ENCODE measurements at regions not wholly inside any gene's neighbourhood (a gene's known extent, or its start where the extent isn't known, plus 50 kb on each side); places are given as distances from the start of the nearest gene placed in this dataset.
"Not testable (repeated sequence)": the region's sequence is repeated elsewhere in the genome, so short reads cannot be mapped to it uniquely, and the experiment has no call there.

GRCh38 chr2:87449462-87449980 is 298.4 kb upstream of the PLGLB2 start:
- H3K9me3 Mint-ChIP-seq, H3K27me3 Mint-ChIP-seq, H3K4me3 Mint-ChIP-seq, H3K27ac Mint-ChIP-seq, DNase-seq, ATAC-seq: not testable (repeated sequence)
- H3K4me1 Mint-ChIP-seq: peaks cover 13% of the 10 kb centered on the region

DNA sequence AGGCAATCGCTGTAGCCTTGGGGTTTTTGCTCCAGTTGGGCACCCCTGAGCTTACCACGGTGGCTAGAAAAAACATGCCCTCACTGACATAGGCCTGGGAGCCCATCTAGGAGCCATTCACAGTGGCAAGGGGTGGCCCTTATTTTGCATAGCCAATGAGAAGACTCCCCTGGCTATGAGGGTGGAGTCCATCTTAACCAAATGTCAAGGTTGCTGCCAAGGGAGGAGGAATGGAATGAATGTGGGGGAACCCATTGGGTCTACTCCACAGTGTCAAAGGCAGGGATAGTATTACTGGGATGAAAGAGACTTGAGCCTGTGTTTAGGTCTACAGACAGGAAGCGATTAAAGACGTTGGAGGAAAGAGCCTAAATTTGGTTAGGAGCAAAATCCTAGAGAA is 295.7 kb upstream of the PLGLB2 start:
- not testable (repeated sequence) for H3K9me3 Mint-ChIP-seq, H3K4me3 Mint-ChIP-seq, DNase-seq, H3K27me3 Mint-ChIP-seq, H3K27ac Mint-ChIP-seq, H3K4me1 Mint-ChIP-seq, ATAC-seq

DNA sequence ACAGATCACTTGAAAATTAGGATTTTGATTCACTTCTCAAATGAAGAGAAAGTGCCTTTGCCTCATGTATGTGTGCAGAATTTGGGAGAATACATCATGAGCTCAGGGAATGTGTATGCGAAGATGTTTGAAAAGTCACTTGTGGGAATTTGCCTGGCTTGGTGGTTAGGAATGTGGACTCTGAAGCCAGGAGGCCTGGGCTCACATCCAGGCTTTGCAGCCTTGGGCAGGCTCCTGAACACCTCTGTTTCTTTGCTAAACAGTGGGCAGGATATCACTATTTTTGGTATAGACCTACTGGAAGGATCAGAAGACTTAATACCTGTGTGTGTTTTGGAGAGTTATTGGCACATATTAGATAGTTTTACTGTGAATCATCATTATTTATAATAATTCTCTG is 295.0 kb upstream of the PLGLB2 start:
- not testable (repeated sequence) for H3K27me3 Mint-ChIP-seq, H3K4me3 Mint-ChIP-seq, H3K9me3 Mint-ChIP-seq, H3K27ac Mint-ChIP-seq, DNase-seq, ATAC-seq, H3K4me1 Mint-ChIP-seq

GRCh38 chr2:87453965-87454364 is 293.9 kb upstream of the PLGLB2 start:
- not testable (repeated sequence) for H3K4me3 Mint-ChIP-seq, H3K4me1 Mint-ChIP-seq, ATAC-seq, H3K27me3 Mint-ChIP-seq, DNase-seq, H3K27ac Mint-ChIP-seq, H3K9me3 Mint-ChIP-seq

DNA sequence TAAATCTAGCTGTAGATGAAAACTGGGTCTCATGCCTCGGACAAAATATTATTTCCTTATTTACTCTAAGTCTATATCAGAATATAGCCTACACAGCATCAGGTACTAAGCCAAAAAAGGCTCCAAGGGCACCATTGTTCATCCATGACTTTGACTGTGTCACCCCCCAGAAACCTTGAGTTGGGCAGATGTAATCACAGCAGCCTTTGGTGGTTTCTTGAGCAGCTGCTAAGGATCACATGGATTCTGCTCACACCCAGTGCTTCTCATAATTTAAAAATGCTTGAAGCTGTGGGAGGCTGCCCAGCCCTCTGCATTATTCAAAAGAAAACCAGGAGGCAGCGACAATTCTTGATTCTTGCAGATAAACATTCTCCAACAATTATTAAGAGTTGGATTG is 293.5 kb upstream of the PLGLB2 start:
- H3K27me3 Mint-ChIP-seq, H3K4me1 Mint-ChIP-seq, H3K9me3 Mint-ChIP-seq, ATAC-seq, H3K27ac Mint-ChIP-seq, DNase-seq, H3K4me3 Mint-ChIP-seq: not testable (repeated sequence)

DNA sequence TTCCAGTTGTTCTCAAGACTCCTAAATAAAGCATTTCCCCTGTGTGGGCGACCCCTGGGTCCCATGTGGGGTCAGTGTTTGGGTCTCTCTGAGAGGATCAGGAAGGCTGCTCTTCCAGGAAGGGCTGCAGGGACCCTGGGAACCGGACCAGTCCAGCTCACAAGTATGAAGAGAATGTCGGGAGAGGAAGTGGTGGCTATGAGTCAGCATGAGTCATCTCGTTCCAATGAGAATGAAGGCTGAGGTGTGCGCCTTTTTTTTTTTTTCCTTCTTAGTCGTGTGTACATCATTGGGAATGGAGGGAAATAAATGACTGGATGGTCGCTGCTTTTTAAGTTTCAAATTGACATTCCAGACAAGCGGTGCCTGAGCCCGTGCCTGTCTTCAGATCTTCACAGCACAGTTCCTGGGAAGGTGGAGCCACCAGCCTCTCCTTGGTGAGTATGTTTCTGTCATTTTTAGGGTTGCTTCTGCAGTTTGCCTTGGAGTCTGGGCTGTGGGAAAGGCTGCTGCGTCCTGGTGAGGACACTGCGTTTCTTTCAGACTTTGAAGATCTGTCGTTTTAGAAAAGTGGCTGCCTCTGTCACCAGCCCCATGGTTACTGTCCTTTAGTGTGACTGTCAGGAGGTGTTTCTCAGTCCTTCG is 292.6 kb upstream of the PLGLB2 start:
- H3K27ac Mint-ChIP-seq: not testable (repeated sequence)

GRCh38 chr2:87455854-87456249 is 292.0 kb upstream of the PLGLB2 start:
- DNase-seq, H3K4me1 Mint-ChIP-seq, H3K27ac Mint-ChIP-seq, H3K9me3 Mint-ChIP-seq, H3K27me3 Mint-ChIP-seq: not testable (repeated sequence)
- peak overlapping the region; percentile 26 to 41 for H3K4me3 Mint-ChIP-seq
- peak; percentile 62 for ATAC-seq

More for the DNA sequence above, 292.6 kb upstream of the PLGLB2 start:
- ATAC-seq: peak; percentile 40
- not testable (repeated sequence) for H3K4me1 Mint-ChIP-seq, H3K27me3 Mint-ChIP-seq, H3K9me3 Mint-ChIP-seq, DNase-seq
- H3K4me3 Mint-ChIP-seq: peak overlapping the region; percentile 26 to 52

GRCh38 chr2:87456477-87457128 is 291.3 kb upstream of the PLGLB2 start:
- not testable (repeated sequence) for H3K4me1 Mint-ChIP-seq, H3K9me3 Mint-ChIP-seq

GRCh38 chr2:87457129-87457499 is 290.8 kb upstream of the PLGLB2 start:
- H3K4me3 Mint-ChIP-seq, ATAC-seq, H3K4me1 Mint-ChIP-seq, H3K27ac Mint-ChIP-seq, DNase-seq, H3K27me3 Mint-ChIP-seq, H3K9me3 Mint-ChIP-seq: not testable (repeated sequence)

More at GRCh38 chr2:87456477-87457128, 291.3 kb upstream of the PLGLB2 start:
- DNase-seq, H3K27me3 Mint-ChIP-seq: not testable (repeated sequence)
- Mint-ChIP-seq H3K27ac (peak overlapping the region in 1 of 2 donors; percentile 63), H3K4me3 (peak overlapping the region; percentile 60 to 75)
- ATAC-seq: peak; percentile 78

DNA sequence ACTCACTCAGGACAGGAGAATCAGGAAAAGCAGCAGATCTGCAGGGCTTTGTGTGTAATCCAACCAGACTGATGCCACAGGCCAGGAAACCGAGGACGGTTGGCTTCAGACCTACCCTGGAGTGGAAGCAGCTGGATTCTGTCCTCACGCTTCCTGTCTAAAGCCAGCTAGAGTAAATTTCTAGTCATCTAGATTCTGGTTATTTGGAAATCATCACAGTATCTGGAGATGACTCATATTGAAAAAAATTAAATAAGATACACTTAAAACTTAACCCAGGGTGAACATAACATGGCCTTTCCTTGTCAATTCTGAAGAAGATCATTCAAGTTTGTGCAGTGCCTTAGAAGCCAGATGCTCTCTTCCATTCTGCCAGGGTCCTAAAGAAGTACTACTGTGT is 288.9 kb upstream of the PLGLB2 start:
- not testable (repeated sequence) for H3K27me3 Mint-ChIP-seq, H3K27ac Mint-ChIP-seq, H3K4me1 Mint-ChIP-seq, DNase-seq, H3K9me3 Mint-ChIP-seq
- peak overlapping the region; percentile 49 to 50 for H3K4me3 Mint-ChIP-seq
- ATAC-seq: peak; percentile 70

- not testable (repeated sequence) for H3K27ac Mint-ChIP-seq, H3K4me3 Mint-ChIP-seq, H3K9me3 Mint-ChIP-seq, H3K27me3 Mint-ChIP-seq, DNase-seq, ATAC-seq
- H3K4me1 Mint-ChIP-seq: peaks cover 16% of the 10 kb centered on the region
Measured at GRCh38 chr2:87460104-87460503, 287.8 kb upstream of the PLGLB2 start.

GRCh38 chr2:87460662-87461061 is 287.2 kb upstream of the PLGLB2 start:
- ATAC-seq, H3K4me3 Mint-ChIP-seq, H3K9me3 Mint-ChIP-seq, H3K27me3 Mint-ChIP-seq, DNase-seq, H3K27ac Mint-ChIP-seq: not testable (repeated sequence)
- peaks cover 20% of the 10 kb centered on the region for H3K4me1 Mint-ChIP-seq

- H3K9me3 Mint-ChIP-seq, ATAC-seq, DNase-seq, H3K27ac Mint-ChIP-seq, H3K27me3 Mint-ChIP-seq, H3K4me3 Mint-ChIP-seq: not testable (repeated sequence)
- peaks cover 25% of the 10 kb centered on the region for H3K4me1 Mint-ChIP-seq
Measured at GRCh38 chr2:87461671-87462070, 286.2 kb upstream of the PLGLB2 start.

DNA sequence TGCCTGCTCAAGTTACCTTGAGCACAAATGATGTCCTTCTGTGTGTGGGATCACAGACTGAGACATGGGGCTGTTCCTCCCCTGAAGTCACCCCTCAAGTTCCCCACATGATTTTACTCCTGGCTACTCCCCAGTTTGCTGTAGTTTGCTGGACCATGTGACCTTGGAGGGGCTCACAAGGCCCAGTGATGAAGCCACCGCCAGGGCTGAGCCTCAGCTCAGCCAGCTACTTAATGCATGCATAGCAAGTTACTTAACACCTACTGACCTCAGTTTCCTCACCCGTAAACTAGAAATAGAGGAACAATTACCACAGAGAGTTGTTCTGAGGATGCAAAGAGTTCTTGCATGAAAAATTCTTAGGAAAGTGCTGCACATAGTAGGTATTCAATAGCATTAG is 283.7 kb upstream of the PLGLB2 start:
- not testable (repeated sequence) for H3K4me3 Mint-ChIP-seq, H3K9me3 Mint-ChIP-seq, ATAC-seq, H3K27me3 Mint-ChIP-seq, DNase-seq, H3K27ac Mint-ChIP-seq
- H3K4me1 Mint-ChIP-seq: peaks cover 33% of the 10 kb centered on the region

DNA sequence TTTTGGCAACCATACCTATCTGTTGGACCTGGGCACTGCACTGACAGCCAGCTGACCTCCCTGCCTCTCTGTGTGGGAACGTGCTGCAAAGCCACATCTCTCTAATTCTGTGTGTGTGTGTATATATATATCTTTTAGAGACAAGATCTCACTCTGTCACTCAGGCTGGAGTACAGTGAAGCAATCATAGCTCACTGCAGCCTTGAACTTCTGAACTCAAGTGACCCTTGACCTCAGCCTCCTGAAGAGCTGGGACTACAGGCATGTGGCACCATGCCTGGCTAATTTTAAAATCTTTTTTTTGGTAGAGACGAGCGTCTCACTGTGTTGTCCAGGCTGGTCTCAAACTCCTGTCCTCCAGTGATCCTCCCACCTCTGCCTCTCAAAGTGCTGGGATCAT is 282.2 kb upstream of the PLGLB2 start:
- H3K4me1 Mint-ChIP-seq: peaks cover 38% of the 10 kb centered on the region
- not testable (repeated sequence) for H3K27me3 Mint-ChIP-seq, DNase-seq, H3K9me3 Mint-ChIP-seq, ATAC-seq, H3K27ac Mint-ChIP-seq, H3K4me3 Mint-ChIP-seq

DNA sequence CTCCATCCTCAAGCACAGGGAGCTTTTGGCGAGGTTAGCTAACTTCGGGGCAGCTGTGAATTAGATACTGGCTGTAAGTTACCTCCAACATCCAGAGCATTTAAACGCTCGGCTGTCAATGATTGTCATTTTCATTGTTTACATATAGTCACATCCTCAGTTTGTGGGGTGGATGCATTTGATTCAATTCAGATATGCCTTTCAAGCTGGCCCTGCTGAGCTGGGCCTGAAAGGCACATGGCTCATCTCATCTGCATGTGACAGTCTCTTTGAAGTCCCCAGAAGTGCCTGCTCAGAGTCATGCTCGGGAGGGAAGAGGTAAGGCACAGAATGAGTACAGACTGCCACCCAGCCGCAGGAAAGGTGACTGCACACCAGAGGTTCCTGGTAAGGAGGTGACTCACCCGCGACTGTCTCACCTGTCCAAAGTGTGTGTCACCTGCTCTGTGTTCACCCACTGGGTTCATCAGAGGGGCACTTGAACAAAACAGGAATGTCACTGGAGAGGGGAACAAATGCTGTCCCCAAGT is 281.2 kb upstream of the PLGLB2 start:
- H3K4me1 Mint-ChIP-seq: peaks cover 44% of the 10 kb centered on the region
- H3K27me3 Mint-ChIP-seq, H3K27ac Mint-ChIP-seq, H3K9me3 Mint-ChIP-seq, H3K4me3 Mint-ChIP-seq: not testable (repeated sequence)
- ATAC-seq (peak; percentile 91), DNase-seq (peak; percentile 59 to 81)
